NCI-H1105 (cell line): ENCODE measurements at regions not wholly inside any gene's neighbourhood (a gene's known extent, or its start where the extent isn't known, plus 50 kb on each side); places are given as distances from the start of the nearest gene placed in this dataset.

Experiments used
- DNase-seq: peaks from one replicate; lab custom pipeline; 2025; lab: John Stamatoyannopoulos, UW

DNA sequence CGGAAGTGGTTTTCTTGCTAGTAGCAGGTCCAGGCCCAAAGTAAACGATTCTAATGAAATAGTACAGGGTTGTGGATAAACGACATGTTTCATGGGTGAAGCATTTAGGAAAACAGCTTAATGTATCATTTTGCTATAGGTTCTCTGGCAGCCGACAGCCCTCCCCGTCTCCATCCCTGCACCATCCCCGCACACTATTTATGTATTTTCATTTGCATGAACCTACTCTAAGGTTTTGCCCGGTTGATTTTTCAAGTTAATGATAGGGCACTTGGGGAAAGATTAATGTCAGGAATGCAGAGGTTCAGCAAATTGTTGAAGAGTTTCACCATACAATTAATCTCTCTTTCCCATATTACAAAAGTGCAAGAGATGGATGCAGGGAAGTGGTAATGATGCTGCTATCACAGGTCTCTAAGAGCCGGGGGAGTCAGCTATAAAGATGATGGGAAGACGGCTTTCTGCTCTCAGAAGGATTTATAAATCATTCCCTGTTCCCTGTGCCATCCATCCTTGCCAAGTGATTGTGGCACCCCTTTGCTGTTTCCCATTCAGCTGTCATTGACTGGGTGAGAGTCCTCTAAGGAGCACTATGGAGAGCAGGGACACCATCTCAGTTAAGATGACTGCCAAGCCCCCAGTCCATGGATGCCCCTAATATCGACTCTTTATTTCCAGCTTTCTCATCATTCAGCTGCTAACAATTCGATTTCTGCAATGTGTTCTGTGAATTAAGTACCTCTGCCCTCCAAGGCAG, 186.3 kb downstream of the IRS2 start:
- no peak for DNase-seq

DNA sequence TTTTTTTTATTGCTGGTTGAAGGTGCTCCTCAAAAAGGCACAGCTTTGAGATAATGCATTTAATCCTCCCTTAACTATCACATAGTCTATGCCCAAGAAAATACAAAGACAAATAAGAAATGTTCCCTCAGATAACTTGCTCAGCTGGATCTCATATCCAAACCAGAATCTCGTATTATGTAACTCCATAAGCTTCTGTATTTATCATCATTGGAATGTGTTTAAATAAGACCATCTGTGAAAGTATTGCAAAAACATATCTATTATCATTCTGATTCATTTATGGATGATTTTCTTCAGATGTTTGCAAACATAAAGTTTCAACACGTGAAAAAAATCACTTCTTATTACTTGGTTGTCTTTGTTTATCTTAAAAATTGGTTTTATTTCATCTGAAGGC, 190.9 kb downstream of the IRS2 start:
- no peak for DNase-seq

DNA sequence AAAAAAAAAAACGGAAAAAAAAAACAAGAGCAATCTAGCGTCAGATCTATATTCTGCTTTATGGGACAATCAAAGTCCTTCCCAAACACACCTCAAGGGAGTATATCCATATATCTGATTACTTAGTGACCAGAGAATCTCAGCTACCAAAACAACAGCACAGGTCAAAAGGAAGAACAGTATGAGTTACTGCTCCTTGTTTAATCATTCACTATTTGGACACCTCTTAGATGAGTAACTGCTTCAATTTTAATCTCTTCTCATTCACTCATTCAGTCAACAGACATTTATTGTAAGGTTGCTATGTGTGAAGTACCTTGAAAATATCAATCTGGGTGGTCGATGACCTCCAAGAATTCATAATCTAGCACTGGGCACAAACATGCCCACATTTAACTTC, 193.2 kb downstream of the IRS2 start:
- no peak for DNase-seq

DNA sequence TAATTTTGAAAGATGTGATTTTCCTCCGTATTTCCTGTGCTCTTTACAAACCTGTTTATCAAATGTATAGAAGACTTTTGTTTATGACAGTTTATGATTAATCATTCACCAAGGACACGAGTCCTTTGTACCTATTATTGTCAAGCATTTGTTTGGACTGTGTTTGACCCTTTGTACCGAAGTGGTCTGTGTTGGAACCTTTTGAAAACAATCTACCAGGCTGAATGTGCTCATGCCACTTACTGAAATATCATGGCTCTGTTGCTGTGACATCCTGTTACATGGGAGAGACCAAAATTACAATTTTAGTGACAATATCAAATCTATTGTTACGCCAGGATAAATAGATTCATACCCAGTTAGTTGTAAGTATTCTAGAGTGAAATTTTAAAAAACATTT, 193.6 kb downstream of the IRS2 start:
- no peak for DNase-seq

DNA sequence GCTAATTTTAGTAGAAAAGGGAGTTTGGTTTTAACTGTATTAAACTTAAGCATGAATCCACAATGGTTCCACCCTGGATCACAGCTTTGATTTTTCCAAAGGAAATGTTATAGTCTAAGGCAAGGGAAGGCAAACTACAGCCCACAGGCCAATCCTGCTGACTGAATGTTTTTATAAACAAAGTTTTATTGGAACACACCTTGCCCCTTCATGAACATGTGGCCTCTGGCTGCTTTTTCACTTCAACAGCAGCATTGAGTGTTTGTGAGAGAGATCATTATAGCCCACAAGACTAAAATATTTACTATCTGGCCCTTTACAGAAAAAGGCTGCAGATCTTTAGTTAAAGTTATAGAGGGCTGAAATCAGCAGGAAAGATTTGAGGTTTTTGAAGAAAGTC, 198.7 kb downstream of the IRS2 start:
- no peak for DNase-seq

DNA sequence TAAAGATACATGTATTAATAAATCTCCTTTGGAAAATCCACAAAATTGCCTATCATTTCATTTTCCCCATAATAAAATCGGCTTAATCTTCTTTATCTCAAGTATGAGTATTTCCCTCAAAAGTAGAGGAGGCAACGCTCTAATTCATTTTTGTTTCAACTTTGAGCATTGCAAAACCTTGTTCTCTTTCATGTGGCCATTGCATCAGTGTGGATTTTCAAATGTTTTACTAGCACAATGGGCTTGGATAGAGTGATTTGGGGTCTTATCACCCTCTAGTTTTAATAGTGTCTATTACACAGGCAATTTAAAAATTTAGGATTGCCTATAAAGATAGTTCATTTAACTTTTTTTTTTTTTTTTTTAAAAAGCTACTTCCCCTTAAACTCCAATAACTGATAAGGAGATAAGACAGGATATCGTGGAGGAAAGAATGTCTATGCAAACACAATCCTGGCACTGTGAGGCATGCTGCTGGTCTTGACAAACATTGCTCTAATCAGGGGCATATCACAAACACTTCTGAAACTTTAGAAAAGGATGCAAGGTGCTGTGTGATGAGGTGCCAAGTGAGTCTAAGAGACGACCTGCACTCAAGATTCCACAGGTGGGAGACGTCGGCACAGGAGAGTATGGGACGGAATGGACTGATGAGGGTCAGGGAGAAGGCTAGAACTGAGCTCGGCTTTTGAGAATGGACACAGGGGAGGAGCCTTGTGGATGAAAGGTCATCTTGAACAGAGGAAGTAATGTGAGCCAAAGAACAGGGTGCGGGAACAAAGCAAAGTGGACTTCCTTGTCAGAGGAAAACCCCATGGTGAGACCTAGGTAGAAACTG, 199.7 kb downstream of the IRS2 start:
- no peak for DNase-seq

DNA sequence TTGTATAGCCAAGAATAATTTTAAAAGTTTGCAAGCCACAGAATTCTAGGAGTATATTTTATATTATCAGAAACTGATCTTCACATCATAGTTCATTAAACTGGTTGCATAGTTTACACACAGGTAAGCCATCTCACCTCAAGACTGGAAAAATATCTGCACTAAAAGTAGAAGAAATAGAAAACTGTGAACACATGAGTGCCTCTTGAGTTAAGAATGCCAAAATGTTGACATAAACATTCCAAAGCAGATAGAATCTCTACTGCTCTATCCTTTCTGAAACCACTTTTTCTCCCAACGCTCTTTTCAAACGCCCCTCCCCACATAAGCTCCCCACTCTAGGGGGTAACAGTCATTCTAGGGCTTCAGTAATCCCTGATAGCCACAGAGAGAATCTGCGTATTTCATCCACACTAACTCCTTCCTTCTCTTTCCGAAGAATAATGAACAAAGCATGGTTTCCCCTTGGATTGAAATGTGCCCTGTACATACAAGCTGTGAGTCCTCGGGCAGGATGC, 201.5 kb downstream of the IRS2 start:
- DNase-seq, result no peak

DNA sequence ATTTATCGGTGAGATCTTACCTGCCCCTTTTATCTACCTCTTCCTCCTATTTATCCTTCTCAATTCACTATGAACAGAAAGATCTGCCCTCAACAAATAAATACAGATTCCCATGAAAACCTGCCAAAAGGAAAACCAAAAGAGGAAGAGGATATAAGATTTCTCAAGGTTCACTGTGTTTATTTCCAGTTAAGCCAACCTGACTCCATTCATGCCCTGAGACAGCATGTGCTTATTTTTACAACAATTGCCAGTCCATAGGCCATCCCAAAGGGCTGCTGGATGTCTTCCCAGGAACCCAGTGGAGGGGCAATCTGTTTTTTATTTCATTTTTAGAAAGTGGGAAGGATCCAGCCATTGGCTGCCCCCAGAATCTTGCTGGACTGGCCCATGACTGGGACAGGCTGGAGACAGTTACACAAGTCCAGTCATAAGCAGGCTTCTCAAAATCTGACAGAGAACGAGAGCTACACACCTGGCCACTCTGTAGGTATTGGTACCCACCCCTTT, 209.1 kb downstream of the IRS2 start:
- DNase-seq, result no peak

DNA sequence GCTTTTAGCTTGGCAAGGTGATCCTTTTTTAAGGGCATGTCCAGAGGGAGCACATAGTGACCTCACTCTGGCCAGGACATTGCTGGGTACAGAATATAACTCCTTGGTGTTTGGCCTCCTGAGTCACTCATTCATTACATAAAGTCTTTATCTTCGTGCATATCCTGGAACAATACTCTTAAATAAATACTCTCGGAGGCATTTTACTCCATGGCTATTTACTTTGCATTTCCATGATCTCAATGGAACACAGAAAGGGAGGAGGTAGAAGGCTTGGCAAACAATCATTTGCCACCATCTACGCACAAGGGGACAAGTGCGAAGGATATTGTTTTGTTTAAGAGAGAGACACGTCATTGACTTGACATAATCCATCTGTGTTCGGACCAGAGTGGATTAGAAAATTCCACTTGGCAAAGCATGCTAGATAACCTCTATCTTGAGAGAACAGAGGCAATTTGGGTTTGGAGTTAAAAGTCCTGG, 210.0 kb downstream of the IRS2 start:
- DNase-seq, result no peak

DNA sequence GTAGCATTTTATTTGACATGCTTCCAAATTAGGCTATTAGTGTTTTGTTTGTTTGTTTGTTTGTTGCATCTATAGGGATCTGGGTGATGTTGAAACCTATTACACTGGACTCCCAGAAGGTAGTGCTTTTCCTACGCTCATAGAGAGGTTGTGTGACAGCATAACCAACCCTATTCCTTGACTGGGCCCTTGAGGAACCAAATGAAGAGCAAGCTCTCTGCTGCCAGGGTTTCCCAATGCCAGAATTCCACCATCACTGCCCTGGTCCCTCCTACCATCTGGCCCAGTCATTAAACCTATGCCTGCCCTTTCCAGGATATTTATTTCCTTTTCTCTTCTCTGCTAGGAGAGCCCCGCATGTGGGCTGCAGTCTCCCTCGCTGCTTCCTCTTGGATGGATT, 210.6 kb downstream of the IRS2 start:
- no peak for DNase-seq

DNA sequence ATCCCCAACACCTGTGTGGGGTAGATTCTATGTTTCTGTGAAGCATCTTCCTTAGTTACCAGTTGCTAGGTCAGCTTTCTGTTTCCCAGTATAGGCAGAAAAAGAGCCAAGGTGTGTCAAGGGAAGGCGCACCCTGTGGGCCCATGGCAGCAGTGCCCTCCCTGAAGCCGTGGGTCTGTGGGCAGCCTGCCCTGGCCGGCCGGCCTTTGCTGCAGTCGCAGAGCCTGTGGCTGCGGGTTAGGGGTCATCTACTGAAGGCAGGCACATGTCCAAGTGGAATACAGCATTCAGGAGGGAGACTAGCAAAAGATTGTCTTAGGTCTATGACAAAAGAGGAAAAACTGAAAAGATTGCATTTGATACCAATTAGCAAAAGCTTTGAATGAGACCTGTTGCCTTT, 214.0 kb downstream of the IRS2 start:
- DNase-seq, result no peak

DNA sequence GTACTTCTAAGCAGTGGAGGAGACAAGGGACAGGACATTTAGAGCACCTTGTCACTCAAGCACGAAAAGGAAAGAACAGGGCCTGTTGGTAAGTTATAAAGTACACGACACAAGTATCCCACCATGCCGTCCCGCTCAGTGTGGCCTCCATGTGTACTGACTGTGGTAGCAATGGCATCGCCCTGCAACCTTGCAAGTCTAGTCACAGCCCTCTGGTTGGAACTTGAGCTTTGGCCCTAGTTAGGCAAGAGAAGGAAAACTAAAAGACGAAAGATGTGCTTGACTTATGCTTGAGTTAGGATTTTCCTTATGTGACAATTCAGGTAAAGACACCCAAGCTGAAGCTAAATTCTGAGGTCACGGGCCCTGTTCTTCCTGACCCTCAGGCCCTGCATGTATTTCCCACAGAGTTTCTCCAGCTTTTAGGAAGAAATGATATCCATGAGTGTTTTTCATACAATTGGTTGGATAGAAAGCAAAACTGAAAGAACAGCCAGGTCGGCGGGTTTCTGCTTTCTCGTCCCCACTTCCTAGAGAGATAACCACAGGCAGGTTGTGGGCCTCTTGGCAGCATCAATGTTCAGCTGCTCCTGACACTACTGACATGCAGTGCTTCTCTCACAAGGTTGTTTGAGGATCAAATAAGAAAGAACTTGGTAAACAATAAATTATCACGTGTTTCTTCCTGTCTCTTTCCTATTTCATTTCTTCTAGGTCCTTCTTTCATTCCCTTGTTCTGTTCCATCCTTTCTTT, 216.2 kb downstream of the IRS2 start:
- DNase-seq, result no peak

DNA sequence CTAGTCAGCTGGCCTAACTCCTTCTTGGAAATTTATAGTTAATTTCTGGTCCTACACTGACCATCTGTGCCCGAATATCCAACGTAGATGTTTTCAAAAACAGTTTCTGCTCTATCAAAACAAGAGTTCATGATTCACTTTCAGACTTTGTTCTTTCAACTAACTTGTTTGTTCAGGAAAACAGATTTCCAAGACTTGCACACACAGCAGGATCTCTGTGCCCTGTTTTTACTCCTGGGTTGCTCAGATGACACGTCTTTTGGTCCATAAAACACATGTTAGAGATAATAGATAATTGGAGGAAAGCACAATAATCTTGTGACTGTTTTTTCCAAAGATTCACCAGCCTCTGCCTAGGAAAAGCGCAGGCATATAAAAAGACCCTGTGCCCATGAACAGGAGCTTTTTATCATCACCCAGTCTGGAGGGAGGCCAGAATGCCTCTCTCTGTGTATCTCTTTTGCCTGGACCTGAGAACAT, 218.0 kb downstream of the IRS2 start:
- DNase-seq, result no peak

DNA sequence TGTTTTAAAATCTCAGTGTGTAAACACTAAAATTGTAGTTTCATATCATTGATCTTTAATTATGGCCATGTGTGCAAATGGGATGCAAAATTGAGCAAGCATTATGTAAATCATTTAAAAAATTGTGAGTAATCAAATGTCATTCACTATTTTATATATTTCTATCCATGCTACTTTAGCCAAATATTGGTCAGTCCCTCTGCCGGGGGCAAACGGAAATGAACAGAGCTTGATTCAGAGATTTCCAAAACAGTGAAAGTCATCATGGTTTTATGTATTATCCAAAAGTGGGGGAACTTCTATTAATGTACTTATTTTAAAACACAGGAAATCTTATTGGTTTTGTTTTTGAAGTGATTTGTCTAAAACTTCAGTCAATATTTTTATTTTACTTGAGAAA, 219.1 kb downstream of the IRS2 start:
- DNase-seq, result no peak

DNA sequence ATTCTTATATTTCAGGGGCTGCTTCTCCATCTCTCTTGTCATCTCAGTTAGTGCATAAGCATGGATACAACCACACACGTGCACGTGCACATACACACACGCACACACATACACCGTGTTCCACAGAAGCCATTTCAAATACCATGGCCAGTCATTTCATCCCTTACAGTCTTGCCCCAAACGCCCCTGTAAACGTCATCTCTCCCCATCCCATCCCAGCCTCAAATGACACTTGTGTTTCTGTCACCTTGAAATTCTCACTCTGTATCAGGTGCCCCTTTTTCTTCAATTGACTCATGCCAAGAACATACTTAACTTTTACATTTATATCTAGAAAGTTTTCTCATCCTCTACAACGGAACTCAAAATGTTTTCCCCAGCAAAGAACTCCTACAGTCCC, 220.5 kb downstream of the IRS2 start:
- DNase-seq, result no peak

DNA sequence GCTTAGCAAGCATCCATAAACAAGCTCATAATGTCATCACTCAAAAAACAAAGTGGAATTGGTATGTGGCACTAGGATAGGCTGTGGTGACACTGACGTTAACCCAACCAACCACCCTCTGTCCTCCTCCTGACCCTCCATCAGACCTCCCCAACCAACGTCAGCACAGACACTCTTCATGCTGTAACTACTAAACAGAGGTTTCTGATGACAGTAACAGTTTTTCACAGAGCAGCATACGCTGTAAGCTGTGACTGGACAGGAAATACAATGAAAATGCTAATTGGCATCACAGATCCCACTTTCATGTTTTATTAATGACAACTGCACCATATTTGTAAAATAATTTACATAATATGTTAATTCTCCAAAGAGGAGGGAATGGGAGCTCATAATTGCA, 238.0 kb downstream of the IRS2 start:
- DNase-seq, result no peak

DNA sequence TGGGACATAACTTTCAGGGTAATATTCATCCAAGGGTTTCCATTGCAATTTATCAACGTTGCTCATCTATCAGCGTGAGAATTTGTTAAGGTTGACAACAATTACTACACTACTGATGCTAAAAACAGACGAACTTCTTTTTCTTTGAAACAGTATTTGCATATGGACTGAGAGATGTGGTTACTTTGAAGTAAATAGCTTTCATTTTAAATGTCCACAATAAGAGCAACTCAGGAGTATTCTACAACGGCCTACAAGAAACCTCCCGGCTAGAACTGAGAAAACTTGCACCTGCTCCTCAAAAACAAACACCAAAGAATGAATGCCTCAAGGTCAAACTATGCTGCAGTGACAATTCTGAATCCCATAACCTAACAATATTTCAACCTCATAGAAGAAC, 238.4 kb downstream of the IRS2 start:
- no peak for DNase-seq

DNA sequence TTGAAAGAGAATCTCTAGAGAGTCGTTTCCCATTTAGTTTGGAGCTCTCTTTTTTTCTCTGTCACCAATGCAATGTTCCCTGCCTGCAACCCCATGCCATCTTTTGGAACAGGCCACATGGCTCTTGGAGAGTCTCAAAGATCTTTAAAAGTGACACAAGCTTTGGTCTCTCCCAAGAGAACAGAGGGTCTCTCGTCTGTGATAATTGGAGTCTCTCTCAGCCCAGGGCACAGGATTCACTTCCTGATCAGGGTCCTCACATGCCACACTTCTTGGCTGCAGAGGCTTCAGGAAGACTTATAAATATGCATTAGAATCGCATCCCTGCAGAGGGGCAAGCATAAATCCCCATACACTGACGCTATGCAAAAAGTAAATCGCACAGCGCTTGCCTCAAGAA, 240.5 kb downstream of the IRS2 start:
- no peak for DNase-seq

DNA sequence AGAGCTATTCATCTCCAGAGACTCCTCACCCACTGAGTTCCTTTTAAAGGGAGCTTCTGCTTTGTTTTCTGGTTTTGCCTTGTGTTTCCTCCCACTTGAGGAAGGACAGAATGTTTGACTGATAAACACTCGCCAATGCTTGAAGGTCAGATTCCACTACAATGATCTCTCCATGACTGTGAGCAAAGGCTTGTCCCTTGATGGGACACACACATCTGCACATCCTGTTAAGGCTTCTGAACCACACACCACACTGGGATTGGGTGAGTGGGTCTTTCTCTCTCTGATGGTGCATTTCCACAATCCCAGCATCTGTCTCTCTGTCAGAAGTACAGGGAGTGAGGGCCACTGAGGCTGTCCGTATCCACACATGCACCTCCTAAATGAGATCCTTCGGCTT, 245.3 kb downstream of the IRS2 start:
- no peak for DNase-seq

DNA sequence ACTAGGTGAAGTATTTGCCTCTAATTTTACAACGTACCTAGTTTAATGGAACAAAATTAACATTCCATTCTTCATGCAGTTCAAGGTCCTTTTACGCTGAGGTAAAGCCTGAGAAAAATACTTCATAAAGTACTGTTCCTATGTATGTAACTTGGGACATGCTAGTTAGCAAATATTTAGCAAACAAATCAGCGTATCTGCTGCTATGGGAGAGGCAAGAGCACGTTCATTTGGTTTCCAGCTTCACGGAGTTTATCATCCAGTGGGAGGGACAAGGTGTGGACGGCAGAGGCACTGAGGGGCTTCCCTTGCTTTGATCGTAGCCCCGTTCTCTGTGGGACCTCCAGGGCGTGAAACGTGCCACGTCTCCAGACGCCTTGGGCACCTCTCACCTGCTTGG, 248.8 kb downstream of the IRS2 start:
- no peak for DNase-seq

DNA sequence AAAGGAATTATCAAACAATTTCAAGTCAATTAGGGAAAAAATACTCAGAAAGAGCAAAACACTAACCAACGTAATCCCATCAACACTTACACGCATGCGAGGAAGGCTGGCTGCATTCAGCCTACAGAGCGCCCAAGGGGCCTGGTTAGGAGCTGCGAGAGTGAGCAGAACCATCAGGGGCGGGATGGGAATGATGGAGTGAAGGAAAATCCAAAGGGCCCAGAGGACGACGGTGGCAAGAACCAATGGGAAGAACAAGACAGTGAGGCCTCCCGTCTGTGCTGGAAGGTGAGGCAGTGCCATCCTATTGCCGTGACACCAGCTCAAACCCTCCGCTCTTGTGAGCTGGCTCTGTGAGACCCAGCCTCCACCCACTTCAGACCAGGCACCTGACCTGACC, 253.0 kb downstream of the IRS2 start:
- no peak for DNase-seq

DNA sequence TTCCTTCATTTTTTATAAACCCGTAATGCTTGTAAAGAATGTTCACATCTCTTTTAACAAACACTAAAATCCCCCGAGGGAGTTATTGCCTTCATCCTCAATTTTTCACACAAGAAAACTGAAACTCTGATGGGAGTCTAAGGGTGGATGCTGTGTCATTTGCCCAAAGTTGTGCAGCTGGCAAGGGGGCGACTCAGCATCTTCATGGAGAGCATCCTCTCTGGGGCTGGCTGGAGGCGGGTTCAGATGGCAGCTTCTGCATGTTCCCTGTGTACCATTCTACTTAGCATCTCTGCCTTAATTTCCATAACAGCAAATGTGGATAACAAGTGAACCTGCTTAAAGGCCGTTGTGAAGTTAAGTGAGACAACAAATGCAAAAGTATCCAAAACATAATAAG, 256.4 kb downstream of the IRS2 start:
- DNase-seq, result no peak
